Stimulated activated CD4-positive, alpha-beta T cell treated with anti-CD3 and anti-CD28 coated beads, Interleukin-4, amount 100 ng/mL, for 48 hours (primary cell): ENCODE measurements at regions not wholly inside any gene's neighbourhood (a gene's known extent, or its start where the extent isn't known, plus 50 kb on each side); places are given as distances from the start of the nearest gene placed in this dataset.

Experiments used
- DNase-seq, 2 donors: peaks; one replicate each; pipeline ENCODE4 v3.0.0-alpha.2; 2020; ENCODE audit warnings: low read depth in 2 of 2

DNA sequence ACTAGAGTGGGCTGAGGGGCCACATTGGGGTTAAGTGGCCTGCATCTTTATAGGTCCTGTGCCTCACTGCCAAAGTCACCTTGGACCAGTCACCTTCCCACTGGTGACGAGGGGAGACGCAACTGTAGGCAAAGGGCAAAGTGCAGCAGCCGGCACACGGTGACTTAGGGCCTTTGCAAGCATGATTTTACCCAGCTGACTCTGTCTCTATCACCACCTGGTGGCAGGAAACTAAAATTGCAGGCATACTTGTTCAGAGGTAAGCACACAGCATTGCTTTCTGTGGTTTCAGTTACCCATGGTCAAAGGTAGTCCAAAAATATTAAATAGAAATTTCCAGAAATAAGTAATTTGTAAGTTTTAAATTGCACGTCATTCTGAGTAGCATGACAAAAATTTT lies 1164.4 kb downstream of the BRD1 start:
- DNase-seq = no peak

DNA sequence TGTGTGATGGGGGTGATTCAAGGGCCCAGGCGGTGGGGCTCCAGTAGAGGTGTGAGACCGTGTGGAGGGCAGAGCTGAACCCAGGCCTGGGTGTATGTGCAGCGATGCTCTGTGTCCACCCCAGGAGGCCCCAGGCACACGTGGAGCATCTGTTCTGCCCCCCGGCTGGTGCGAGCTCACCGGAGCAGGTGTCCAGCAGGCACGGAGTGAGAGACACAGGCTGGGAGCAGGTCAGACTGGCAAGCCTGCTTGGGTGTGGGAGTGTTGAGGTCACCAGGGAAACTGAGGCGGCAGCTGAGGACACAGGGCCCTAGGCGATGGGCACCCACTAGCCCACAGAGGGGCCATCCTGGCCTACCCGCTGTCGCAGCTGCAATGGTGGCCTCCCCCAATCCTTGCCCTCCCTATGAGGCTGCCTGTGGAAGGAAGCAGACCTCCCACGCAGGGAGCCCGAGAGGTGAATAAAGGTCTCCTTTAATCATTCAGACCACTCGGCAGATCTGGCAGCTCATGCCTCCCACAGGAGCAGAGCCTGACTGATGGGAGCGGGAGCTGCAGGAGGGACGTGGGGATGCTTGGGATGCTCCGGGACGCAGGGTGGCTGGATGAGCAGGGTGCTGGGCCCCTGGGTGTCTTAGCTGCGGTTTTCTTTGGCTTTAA lies 1165.1 kb downstream of the BRD1 start:
- no peak for DNase-seq

DNA sequence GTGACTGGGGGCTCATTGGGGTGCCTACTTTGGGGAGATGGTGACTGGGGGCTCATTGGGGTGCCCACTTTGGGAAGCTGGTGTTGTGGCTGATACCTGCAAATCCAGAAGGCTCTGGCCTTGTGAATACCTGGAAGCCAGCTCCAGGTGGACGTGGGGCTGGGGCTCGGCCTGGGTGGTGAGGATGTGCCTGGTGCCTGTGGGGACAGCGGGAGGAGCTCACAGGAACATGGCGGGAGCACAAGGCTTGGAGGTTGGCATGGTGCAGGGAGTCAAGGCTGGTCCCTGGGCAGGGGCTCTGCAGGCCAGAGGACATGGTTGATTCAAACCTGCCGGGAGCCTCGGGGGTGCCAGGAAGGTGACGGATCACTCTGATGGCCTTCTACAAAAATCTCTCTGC lies 1165.7 kb downstream of the BRD1 start:
- no peak for DNase-seq

DNA sequence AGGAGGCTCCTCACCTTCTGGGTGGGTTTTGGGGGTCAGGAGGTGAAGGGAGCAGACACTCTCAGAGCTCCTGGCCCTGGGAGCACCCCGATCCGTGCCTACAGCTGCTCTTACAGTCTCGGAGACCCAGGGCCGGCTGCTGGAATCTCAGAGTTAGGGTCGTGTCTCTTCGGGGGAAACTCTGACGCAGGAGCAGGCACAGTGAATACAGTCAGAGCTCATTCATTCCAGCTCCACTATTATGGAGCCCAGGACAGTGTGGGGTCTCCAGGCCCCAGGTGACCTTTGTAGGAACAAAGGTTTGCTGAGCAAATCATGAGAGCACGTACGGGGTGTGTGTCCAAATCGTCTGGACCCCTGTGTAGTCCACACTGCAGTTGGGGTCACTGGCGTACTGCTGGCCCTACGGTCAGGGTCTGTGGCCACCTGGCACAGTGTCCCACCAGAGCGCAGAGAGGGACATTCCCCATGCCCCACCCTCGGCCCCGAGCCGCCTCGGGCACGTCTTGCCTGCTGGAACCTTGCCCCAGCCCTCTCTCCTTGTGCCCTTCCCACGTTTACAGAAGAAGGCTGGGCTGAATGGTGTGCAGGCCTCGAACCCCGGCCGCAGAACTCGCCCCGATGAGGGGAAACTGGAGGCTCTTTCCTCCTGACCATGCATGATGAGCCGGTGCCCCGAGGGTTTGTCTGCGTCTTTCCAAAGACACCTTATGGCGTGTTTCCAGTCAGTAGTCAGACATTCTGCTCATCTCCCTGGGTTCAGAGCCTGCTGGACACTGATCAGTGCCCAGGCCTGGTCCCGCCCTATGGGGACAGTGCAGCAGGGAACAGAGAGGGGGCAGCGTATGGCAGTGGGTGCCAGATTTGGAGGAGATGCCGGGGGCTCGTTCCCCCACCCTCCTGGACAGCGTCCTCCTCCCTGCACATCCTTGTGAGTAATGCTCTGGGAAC lies 1166.6 kb downstream of the BRD1 start:
- no peak for DNase-seq

DNA sequence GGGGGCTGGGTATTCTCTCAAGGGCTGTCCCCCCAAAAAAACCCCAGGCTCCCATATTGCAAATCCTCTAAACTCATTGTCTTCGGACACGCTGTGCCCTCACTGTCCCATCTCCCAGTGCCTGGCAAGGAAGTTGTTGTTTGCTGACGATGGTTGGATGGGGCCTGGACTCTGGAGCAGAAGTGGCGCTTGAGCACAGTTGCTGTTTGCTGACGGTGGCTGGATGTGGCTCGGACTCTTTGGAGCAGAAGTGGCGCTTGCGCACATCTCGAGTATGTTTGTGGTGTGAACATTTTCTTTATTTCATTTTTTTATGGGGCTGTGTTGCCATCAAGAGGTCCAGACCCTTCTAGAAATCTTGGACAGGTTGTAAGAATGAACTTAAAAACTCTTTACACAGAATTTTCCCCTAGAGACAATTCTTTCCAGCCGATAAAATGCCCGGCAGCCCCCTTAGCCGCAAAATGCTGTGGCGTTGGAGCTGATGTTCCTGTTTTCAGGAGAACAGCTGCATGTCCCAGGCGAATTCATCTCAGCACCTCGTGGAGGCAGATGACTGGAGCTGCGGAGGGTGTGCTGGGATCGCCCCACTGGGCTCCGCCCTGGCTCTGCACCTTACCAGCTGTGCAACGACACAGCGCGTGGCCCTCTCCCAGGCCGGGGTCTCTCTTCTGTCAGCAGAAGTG lies 1167.4 kb downstream of the BRD1 start:
- DNase-seq = no peak

DNA sequence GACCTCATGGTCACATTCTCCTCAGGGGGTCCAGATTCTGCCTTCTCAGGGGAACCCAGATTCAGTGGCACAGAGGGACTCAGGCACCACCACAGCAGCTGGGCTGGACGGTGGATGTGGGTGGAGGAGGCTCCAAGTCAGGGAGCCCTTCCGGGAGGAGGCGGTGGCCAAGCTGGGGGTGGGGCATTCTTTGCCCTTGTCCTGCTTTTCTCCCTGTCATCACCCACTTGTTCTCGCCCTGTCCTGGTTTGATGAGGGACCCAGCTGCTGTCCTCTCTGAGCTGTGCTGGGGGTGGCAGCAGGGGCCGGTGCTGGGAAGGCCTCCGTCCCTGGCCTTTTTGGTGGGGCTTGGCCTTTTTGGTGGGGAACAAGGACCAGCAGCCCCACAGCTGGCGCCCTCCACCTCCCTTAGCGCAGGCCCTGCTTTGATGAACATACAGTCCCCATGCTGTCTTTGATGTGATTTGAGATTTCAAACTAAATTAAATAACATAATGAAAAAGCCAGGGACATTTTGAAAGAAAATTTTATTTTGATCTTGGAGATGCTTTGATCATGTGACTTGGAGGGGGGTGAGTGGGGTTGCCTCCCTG lies 1168.2 kb downstream of the BRD1 start:
- no peak for DNase-seq

DNA sequence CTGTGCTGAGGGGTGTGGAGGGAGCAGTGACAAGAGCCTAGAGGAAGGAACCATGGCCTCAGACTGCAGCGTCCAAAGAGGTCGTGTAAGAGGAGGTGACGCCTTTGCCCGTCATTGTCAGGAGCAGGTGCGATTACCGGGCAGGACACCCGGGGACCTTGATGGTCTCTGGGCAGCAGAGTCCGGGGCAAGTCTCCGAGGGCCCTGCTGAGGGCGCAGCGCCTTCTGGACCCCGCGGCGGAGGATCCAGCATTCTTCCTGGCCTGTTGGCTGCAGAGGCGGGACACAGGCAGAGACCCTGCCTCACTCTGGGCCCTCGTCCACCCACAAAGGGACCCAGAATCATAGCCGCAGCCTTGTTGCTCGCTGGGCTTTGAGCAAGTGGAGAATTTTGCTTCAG lies 1168.8 kb downstream of the BRD1 start:
- no peak for DNase-seq

DNA sequence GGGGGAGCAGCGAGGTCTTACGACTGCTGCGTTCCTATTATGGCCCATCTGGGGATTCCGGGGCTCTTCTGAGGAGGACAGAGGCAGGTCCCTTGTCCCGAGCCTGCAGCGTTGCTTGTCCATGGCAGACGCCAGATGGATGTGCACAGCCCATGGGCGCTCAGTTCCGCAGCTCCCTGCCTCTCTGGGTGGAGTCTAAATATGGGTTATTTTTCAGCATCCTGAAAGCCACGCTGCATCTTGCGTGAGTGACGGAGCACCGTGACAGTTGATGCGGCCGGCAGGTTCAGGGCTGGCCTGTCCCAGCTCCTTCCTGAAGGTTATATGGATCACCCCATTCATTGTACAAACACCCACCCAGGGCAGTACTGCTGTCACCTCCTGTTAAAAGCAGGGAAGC lies 1169.4 kb downstream of the BRD1 start:
- DNase-seq = no peak

DNA sequence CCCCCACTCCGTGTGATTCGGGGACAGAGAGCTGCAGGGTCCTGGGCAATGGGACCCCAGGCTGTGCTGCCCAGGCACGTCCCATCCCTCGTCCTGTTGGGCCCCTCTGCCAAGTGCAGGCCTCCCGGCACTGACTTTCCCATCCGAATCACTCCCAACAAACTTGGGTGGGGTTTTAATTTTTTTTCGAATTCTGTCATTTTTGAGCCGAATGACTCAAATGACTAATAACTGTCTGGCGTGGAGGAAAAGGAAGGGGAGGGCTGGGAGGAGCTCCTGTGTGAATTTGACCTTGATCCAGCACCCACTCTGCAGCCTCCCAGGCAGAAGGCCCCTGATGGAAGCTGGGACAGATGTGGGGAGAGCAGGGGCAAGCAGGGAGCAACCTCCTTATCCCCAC lies 1173.2 kb downstream of the BRD1 start:
- DNase-seq = no peak

DNA sequence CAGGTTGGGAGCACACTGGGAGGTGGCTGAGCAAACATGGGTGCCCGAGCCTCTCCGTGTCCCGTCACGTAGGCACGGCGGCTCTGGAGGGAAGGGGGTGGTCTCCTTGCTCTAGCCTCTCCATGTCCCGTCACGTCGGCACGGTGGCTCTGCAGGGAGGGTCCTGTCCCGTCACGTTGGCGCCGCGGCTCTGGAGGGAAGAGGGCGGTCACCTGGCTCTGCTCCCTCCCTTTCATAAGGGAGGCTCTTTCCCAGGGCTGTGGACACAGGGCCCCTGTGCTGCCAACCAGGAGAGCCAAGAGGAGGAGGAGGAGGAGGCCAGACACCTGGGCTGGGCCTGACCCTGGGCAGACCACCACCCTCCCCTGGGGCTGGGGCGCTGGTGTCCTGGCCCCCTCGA lies 1173.7 kb downstream of the BRD1 start:
- no peak for DNase-seq

DNA sequence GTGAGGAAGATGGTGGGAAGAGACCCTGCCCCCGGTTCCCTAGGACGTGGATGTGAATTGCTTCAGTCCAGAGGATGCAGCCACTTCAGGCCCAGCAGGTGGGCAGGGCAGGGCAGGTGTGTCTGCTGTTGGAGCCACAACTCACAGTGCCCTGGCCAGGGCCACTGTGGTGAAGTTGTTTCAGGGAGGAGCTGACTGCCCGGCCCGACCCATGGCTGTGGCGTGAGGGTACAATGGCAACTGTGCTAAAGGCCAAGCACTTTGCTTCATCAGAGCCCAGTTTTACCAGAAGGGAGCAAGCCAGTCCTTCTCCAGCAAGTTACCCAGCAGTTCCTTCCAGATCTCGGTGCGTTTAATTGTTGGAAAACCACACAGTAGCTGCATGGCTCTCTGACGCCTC lies 1174.4 kb downstream of the BRD1 start:
- no peak for DNase-seq

DNA sequence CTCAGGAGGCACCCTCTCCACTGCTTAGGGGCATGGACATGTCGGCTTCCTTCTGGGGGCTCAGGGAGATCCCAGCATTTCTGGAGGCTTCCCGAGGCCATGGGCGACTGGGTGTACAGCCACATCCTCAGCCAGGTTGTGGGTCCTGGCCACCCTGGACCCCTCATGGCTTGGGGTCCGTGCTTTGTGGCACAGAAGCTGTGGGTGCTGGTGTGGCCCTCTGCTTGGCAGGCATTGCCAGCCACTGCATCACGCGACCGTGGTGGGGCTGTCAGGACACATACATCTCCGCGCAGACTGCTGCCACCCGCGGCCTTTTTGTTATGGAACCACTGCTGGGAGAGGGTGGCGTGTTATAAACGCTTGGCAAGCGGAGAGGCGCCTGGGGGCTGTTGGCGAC lies 1174.9 kb downstream of the BRD1 start:
- DNase-seq = no peak

DNA sequence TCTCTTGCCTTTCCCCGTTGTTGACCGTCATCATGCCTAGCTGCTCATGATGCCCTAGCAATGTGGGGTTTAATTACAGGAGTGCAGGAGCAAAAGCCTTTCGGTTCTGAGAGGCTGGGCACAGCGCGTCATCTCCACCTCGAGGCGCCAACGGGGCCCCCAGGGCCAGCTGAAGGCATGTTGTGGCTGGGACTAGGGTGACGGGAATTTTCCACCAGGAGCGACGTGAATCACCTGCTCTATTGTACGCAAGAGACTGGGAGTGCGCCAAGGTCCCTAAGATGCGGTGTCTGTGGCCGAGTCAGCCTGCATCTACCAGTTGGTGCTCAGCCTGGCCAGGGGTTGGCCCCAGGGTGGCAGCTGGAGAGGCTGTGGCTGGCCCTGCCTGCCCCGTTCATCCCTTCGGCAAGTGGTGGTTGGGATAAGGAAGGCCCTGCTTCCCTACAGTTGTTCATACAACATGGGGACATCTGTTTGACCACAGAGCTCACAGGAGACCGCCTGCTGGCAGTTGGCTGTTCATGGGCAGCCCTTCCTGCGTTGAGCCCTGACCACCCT lies 1175.6 kb downstream of the BRD1 start:
- DNase-seq = no peak

DNA sequence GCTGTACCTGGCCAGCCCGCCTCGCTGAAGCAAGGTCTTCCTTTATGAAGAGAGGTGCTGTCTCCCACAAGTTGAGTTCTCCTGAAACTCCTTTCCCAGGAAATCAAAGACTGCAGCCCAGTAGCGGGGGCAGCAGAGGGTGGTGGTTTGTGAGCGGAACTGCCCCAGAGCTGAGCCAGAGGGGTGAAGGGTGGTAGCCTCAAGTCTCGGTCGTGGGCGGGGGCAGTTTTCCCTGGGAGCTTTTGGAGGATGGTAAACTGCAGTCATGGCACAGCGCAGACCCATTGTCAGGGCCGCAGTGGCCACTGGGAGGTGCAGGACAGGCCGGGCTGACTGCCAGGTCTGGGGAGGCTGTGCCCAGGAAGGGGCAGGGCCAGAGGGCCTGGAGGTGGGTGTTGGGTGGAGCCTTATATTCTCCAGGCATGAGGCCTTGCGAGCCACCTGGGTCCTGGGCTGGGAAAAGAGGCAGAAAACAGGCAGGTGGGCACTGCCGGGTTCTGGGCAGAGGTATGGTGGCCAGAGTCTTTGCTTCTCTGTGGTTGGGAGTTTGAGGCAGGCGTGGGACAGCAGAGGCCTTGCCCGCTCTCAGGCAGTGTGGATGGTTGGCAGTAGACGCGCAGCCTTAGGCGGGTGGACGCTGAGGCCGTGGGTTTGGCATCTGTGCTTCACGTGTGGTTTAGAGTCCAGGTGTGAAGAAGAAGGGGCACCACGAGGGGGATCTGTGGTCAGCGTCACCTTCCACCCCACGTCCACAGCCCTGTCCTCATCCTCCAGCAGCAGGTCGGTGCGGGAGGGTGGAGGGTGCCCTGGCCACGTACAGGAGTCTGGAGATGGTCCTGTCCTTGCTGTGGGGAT lies 1176.4 kb downstream of the BRD1 start:
- no peak for DNase-seq

DNA sequence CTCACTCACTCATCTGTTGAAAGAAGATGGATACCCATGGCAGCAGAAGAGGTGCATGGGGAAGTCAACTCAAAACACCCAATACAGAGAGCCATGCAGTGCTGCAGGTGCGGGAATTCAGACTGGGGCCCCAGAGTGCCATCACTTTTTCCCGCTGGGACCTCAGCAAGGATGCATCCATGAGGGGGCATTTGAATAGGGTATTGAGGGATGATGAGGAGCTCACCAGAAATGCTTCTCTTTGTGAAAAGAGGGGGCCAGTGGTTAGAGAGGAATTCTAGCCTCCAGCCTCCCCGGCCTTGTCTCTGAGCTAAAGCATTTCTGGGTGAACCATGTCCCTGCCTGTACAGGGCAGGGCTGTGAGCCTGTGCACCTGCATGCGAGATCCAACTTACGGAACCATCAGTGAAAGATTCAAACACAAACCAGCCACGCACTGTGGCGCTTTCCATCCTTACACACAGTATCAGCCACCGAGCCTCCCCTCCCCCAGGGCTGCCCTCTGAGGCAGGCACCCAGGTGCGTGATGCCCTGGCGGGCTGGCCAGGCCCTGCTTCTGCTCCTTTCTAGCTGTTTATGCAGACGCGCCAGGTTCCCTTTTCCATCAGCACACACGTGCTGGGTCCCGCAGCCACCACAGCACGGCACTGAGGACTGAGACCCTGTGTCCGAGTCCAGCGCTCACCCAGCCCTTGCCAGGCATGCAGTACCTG lies 1177.2 kb downstream of the BRD1 start:
- DNase-seq = no peak

DNA sequence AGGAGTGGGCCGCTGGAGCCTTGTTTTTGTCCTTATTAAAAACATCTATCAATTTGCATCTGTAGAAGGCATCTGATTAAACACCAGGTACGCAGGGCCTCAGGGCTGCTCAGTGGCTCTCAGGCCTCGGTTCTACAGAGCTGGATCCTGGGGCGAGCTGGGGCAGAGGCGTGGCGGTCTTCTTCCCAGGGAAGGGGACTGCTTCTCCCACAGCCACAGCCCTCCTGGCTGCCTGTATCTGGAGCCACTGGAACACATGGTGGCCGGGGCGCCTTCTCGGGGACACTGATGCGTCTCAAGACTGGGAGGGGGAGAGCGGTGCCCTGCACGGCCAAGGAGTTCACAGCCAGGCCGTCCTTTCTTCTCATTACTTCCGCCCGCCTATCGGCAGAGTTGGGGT lies 1178.2 kb downstream of the BRD1 start:
- DNase-seq = no peak

DNA sequence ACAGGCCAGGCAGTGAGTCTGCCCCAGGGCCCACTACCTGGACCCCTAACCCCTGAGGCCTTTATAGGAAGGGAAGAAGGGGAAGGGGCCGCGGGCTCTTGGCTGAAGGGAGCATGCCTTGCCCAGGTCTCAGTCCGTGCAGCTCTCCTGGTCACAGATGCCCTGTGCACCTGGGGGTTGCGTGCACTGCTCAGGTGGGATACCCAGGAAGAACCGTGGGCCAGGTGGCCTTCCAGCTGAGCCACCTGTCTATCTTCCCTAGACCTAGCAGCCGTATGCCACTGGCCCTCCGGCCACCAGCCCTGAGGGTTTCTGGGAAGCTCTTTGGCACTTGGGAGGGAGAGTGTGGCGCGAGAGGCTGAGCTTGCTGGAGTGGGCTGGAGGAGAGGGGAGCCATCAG lies 1178.6 kb downstream of the BRD1 start:
- no peak for DNase-seq

DNA sequence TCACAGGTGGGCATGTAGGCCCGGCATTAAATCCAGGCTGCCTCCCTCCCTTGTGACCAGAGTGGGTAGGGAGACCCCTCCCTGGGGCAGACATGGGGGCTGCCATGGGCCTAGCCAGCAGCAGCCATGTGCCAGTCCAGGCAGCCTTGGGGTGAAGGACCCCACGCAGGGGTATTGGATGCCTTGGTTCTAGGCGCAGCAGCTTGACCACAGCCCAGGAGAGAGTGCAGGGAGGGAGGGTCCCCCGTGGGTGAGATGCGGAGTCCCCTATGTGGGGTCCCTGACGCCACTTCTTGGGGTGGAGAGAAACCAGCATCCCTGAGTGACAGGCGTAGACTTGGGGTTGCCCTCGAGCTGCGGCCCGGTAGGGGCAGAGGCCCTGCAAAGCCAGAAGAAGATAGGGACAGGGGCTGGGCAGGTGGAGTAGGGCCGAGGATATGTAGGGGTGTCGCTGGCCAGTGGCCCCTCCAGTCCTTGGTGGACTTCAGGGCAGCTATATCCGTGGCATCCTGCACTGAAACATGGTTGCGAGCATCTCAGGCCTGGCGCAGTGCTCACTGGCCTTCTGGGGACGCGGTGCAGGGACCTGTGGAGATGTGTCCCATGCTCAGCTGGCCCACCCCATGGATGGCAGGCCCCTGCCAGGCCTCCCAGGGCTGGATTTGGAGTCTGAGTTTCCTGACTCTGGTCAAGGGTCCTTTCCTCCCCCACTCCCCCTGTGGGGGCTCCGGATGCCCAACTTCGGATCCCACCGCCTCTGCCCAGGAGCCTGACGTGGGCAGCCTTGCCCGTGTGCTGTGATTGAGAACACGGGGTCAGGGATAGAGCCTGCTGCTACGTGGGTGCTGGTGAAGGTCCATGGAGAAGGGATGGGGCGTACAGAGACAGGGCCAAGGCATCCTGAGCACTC lies 1179.8 kb downstream of the BRD1 start:
- DNase-seq = no peak

DNA sequence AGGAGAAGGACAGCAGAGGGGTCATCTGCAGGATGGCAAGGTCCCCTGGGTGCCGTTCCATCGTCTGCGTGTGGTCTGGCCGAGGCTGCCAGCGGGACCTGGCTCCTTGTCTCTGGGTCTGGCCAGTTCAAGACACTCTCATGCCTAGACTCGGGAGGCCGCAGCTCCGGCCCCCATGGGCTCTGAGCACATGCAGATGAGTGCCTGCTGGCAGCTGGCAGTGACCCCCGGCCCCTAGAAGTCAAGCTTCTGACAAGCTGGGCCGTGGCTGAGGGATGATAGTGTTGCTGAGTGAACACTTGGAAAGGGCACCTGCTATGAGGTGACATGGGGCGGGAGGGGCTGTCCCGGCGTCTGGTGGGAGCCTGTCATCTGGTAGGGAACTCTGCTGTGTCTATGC lies 1180.6 kb downstream of the BRD1 start:
- no peak for DNase-seq
